ENCODE measurements at regions not wholly inside any gene's neighbourhood (a gene's known extent, or its start where the extent isn't known, plus 50 kb on each side); places are given as distances from the start of the nearest gene placed in this dataset.
"Not testable (repeated sequence)": the region's sequence is repeated elsewhere in the genome, so short reads cannot be mapped to it uniquely, and the experiment has no call there.

GRCh38 chr9:18317896-18318295, 156.1 kb upstream of the ADAMTSL1 start:
- ATAC-seq: no peak
- no peak for DNase-seq
- H3K4me1 Mint-ChIP-seq (ENCODE audit: low read depth): no peaks in the 10 kb centered on the region
- no peaks in the 10 kb centered on the region for H3K27me3 Mint-ChIP-seq (ENCODE audit: low read depth)
- peaks cover 4% of the 10 kb centered on the region for H3K9me3 Mint-ChIP-seq
- no peaks in the 10 kb centered on the region for H3K36me3 Mint-ChIP-seq (ENCODE audit: insufficient read depth)
- no peak overlapping the region for H3K4me3 Mint-ChIP-seq

DNA sequence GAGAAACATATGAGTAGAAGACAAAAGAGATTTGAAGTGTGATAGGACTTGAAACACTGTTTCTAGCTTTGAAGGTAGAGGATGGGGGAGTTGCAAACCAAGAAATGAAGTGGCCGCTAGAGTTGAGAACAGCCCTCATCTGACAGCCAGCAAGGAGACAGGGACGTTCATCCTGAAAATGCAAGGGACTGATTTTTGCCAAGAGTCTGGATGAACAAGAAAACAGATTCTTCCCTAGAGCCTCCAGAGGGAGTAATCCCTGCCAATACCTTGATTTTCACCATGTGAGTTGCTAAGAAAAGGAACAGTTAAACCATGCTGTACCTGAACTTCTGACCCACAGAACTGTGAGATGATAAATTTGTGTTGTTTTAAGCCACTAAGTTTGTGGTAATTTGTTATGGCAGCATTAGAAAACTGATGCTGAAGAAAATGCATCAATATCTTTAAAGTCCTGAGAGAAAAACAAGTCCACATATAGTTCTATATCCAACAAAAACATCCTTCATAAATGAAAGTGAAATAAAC, 154.0 kb upstream of the ADAMTSL1 start:
- ATAC-seq (no peak), DNase-seq (no peak)
- no peaks in the 10 kb centered on the region for H3K4me1 Mint-ChIP-seq (ENCODE audit: low read depth)
- H3K27me3 Mint-ChIP-seq (ENCODE audit: low read depth): no peaks in the 10 kb centered on the region
- H3K36me3 Mint-ChIP-seq (ENCODE audit: insufficient read depth): no peaks in the 10 kb centered on the region
- H3K4me3 Mint-ChIP-seq: no peak overlapping the region
- H3K9me3 Mint-ChIP-seq: peaks cover 6% of the 10 kb centered on the region

GRCh38 chr9:18324928-18325745, 148.8 kb upstream of the ADAMTSL1 start:
- Mint-ChIP-seq H3K4me1 (ENCODE audit: low read depth) (no peaks in the 10 kb centered on the region), H3K9me3 (peaks cover 7% of the 10 kb centered on the region), H3K4me3 (no peak overlapping the region), H3K27me3 (ENCODE audit: low read depth) (no peaks in the 10 kb centered on the region), H3K36me3 (ENCODE audit: insufficient read depth) (no peaks in the 10 kb centered on the region)
- no peak for DNase-seq
- no peak for ATAC-seq

DNA sequence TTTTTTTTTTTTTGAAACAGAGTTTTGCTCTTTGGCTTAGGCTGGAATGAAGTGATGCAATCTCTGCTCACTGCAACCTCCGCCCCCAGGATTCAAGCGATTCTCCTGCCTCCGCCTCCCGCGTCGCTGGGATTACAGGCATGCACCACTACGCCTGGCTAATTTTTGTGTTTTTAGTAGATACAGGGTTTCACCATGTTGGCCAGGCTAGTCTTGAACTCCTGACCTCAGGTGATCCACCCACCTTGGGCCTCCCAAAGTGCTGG, 148.3 kb upstream of the ADAMTSL1 start:
- not testable (repeated sequence) for H3K27me3 Mint-ChIP-seq (ENCODE audit: low read depth); ATAC-seq; DNase-seq; H3K4me1 Mint-ChIP-seq (ENCODE audit: low read depth); H3K9me3 Mint-ChIP-seq; H3K36me3 Mint-ChIP-seq (ENCODE audit: insufficient read depth); H3K4me3 Mint-ChIP-seq

GRCh38 chr9:18327121-18327520, 146.8 kb upstream of the ADAMTSL1 start:
- Mint-ChIP-seq H3K36me3 (ENCODE audit: insufficient read depth) (no peaks in the 10 kb centered on the region), H3K4me3 (no peak overlapping the region), H3K4me1 (ENCODE audit: low read depth) (no peaks in the 10 kb centered on the region), H3K27me3 (ENCODE audit: low read depth) (no peaks in the 10 kb centered on the region), H3K9me3 (peaks cover 7% of the 10 kb centered on the region)
- no peak for DNase-seq
- no peak for ATAC-seq

GRCh38 chr9:18330401-18331309, 143.3 kb upstream of the ADAMTSL1 start:
- no peaks in the 10 kb centered on the region for H3K27me3 Mint-ChIP-seq (ENCODE audit: low read depth)
- H3K4me1 Mint-ChIP-seq (ENCODE audit: low read depth): no peaks in the 10 kb centered on the region
- no peaks in the 10 kb centered on the region for H3K36me3 Mint-ChIP-seq (ENCODE audit: insufficient read depth)
- no peaks in the 10 kb centered on the region for H3K9me3 Mint-ChIP-seq
- H3K4me3 Mint-ChIP-seq: no peak overlapping the region
- ATAC-seq: no peak
- DNase-seq: no peak

GRCh38 chr9:18331310-18331684, 142.7 kb upstream of the ADAMTSL1 start:
- Mint-ChIP-seq H3K36me3 (ENCODE audit: insufficient read depth) (no peaks in the 10 kb centered on the region), H3K4me1 (ENCODE audit: low read depth) (no peaks in the 10 kb centered on the region), H3K27me3 (ENCODE audit: low read depth) (no peaks in the 10 kb centered on the region), H3K4me3 (no peak overlapping the region), H3K9me3 (no peaks in the 10 kb centered on the region)
- DNase-seq (no peak), ATAC-seq (no peak)

GRCh38 chr9:18331808-18332209, 142.1 kb upstream of the ADAMTSL1 start:
- no peak for ATAC-seq
- H3K36me3 Mint-ChIP-seq (ENCODE audit: insufficient read depth): no peaks in the 10 kb centered on the region
- no peaks in the 10 kb centered on the region for H3K9me3 Mint-ChIP-seq
- no peaks in the 10 kb centered on the region for H3K27me3 Mint-ChIP-seq (ENCODE audit: low read depth)
- no peaks in the 10 kb centered on the region for H3K4me1 Mint-ChIP-seq (ENCODE audit: low read depth)
- no peak for DNase-seq
- no peak overlapping the region for H3K4me3 Mint-ChIP-seq

DNA sequence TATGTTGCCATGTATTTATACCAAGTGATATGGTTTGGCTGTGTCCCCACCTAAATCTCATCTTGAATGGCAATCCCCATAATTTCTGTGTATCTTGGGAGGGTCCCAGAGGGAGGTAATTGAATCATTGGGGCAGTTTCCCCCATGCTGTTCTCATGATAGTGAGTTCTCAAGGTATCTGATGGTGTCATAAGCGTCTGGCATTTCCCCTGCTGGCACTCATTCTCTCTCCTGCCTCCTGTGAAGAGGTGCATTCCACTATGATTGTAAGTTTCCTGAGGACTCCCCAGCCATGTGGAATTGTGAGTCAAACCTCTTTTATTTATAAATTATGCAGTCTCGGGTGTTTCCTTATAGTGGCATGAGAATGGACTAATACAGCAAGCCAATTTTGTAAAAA, 140.8 kb upstream of the ADAMTSL1 start:
- DNase-seq (no peak), ATAC-seq (no peak)
- no peaks in the 10 kb centered on the region for H3K27me3 Mint-ChIP-seq (ENCODE audit: low read depth)
- no peaks in the 10 kb centered on the region for H3K36me3 Mint-ChIP-seq (ENCODE audit: insufficient read depth)
- no peaks in the 10 kb centered on the region for H3K4me1 Mint-ChIP-seq (ENCODE audit: low read depth)
- H3K9me3 Mint-ChIP-seq: no peaks in the 10 kb centered on the region
- no peak overlapping the region for H3K4me3 Mint-ChIP-seq

- ATAC-seq (no peak), DNase-seq (no peak)
- Mint-ChIP-seq H3K4me1 (ENCODE audit: low read depth) (no peaks in the 10 kb centered on the region), H3K9me3 (peaks cover 10% of the 10 kb centered on the region), H3K27me3 (ENCODE audit: low read depth) (no peaks in the 10 kb centered on the region), H3K36me3 (ENCODE audit: insufficient read depth) (no peaks in the 10 kb centered on the region), H3K4me3 (no peak overlapping the region)
Observed at GRCh38 chr9:18335825-18336224, 138.1 kb upstream of the ADAMTSL1 start.

- H3K4me3 Mint-ChIP-seq: no peak overlapping the region
- no peaks in the 10 kb centered on the region for H3K27me3 Mint-ChIP-seq (ENCODE audit: low read depth)
- ATAC-seq: no peak
- no peaks in the 10 kb centered on the region for H3K36me3 Mint-ChIP-seq (ENCODE audit: insufficient read depth)
- H3K9me3 Mint-ChIP-seq: peaks cover 14% of the 10 kb centered on the region
- no peak for DNase-seq
- no peaks in the 10 kb centered on the region for H3K4me1 Mint-ChIP-seq (ENCODE audit: low read depth)
Observed at GRCh38 chr9:18338042-18338441, 135.9 kb upstream of the ADAMTSL1 start.

- peaks cover 14% of the 10 kb centered on the region for H3K9me3 Mint-ChIP-seq
- ATAC-seq (no peak), DNase-seq (no peak)
- no peaks in the 10 kb centered on the region for H3K36me3 Mint-ChIP-seq (ENCODE audit: insufficient read depth)
- no peaks in the 10 kb centered on the region for H3K27me3 Mint-ChIP-seq (ENCODE audit: low read depth)
- H3K4me1 Mint-ChIP-seq (ENCODE audit: low read depth): no peaks in the 10 kb centered on the region
- no peak overlapping the region for H3K4me3 Mint-ChIP-seq
Observed at GRCh38 chr9:18343784-18344183, 130.2 kb upstream of the ADAMTSL1 start.

GRCh38 chr9:18346745-18347144, 127.2 kb upstream of the ADAMTSL1 start:
- no peaks in the 10 kb centered on the region for H3K36me3 Mint-ChIP-seq (ENCODE audit: insufficient read depth)
- ATAC-seq: no peak
- H3K27me3 Mint-ChIP-seq (ENCODE audit: low read depth): no peaks in the 10 kb centered on the region
- H3K9me3 Mint-ChIP-seq: no peaks in the 10 kb centered on the region
- no peak overlapping the region for H3K4me3 Mint-ChIP-seq
- no peak for DNase-seq
- no peaks in the 10 kb centered on the region for H3K4me1 Mint-ChIP-seq (ENCODE audit: low read depth)

- Mint-ChIP-seq H3K36me3 (ENCODE audit: insufficient read depth) (no peaks in the 10 kb centered on the region), H3K4me3 (no peak overlapping the region), H3K4me1 (ENCODE audit: low read depth) (no peaks in the 10 kb centered on the region), H3K9me3 (no peaks in the 10 kb centered on the region), H3K27me3 (ENCODE audit: low read depth) (no peaks in the 10 kb centered on the region)
- ATAC-seq: no peak
- no peak for DNase-seq
Observed at GRCh38 chr9:18347386-18348082, 126.4 kb upstream of the ADAMTSL1 start.

Measured in activated T-cell treated with anti-CD3 and anti-CD28 coated beads, Interleukin-2, amount 50 U/mL, for 4 hours (primary cell).